HG03045 (cell line): ENCODE measurements at regions not wholly inside any gene's neighbourhood (a gene's known extent, or its start where the extent isn't known, plus 50 kb on each side); places are given as distances from the start of the nearest gene placed in this dataset.
"Not testable (repeated sequence)": the region's sequence is repeated elsewhere in the genome, so short reads cannot be mapped to it uniquely, and the experiment has no call there.

Source experiments
- ATAC-seq: cut with Tn5 transposase; IDR thresholded peaks from one replicate; pipeline ENCODE4 v1.9.1; 2021; ENCODE audit warnings: mild to moderate bottlenecking, moderate library complexity; ENCODE audit not compliant: unreplicated experiment

GRCh38 chr7:49644396-49645166 lies 128.9 kb upstream of the VWC2 start:
- ATAC-seq: no peak

- ATAC-seq: no peak
These were observed 128.1 kb upstream of the VWC2 start for GRCh38 chr7:49645296-49645695.

- no peak for ATAC-seq
These were observed 113.2 kb upstream of the VWC2 start for GRCh38 chr7:49660170-49660783.

- ATAC-seq: no peak
These were observed 112.5 kb upstream of the VWC2 start for GRCh38 chr7:49660976-49661375.

DNA sequence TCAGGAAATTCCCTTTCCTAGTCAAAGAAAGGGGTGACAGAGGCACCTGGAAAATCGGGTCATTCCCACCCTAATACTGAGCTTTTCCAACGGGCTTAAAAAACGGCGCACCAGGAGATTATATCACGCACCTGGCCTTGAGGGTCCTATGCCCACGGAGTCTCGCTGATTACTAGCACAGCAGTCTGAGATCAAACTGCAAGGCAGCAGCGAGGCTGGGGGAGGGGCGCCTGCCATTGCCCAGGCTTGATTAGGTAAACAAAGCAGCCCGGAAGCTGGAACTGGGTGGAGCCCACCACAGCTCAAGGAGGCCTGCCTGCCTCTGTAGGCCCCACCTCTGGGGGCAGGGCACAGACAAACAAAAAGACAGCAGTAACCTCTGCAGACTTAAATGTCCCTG lies 107.5 kb upstream of the VWC2 start:
- ATAC-seq: not testable (repeated sequence)

- no peak for ATAC-seq
These were observed 106.7 kb upstream of the VWC2 start for GRCh38 chr7:49666764-49667163.

- ATAC-seq: no peak
These were observed 104.2 kb upstream of the VWC2 start for GRCh38 chr7:49669285-49669684.

DNA sequence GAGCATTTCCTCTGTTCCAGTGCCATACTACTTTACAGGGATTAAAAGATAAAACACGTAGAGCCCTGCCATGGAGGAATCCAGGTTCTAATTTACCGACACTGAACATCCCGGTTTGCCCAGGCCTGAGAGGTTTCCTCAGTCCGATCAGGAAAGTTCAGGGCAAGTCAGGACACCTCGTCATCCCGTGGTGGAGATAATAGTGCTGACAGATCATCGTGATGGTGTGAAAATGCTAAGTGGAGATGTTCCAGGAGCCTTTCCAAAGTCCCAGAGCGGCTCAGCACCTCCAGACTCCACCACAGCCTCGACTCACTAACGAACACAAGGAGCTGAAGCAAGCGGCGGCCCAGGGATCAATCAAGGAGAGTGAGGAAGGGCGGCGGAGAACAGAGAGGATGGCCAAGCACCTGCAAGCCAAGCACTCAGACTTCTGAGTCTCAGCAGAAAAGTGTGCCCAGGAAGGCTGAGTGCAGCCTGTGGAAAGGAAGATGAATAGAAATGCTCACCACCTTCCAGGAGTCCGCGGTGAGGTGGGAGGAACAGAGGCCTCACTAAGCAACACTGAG lies 103.7 kb upstream of the VWC2 start:
- no peak for ATAC-seq

DNA sequence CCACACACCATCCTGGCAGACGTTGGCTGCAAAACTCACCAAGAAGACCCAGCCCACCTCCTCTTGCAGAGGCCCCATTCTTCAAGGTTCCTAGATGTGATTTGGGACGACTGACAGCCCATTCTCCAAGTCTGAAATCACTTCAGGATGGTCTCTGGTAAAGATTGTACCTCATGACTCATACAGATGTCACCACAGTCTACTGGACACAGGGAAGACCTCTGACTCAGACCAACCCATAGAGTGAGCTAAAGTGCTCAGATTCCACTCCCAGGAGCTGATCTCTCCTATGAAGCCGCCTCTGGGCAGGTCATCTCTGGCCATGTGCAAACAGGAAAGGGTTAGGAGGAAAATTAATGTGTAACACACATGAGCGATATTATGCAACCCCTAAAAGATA lies 102.4 kb upstream of the VWC2 start:
- no peak for ATAC-seq

GRCh38 chr7:49692516-49692915 lies 80.9 kb upstream of the VWC2 start:
- ATAC-seq: no peak

GRCh38 chr7:49695971-49696370 lies 77.5 kb upstream of the VWC2 start:
- no peak for ATAC-seq

DNA sequence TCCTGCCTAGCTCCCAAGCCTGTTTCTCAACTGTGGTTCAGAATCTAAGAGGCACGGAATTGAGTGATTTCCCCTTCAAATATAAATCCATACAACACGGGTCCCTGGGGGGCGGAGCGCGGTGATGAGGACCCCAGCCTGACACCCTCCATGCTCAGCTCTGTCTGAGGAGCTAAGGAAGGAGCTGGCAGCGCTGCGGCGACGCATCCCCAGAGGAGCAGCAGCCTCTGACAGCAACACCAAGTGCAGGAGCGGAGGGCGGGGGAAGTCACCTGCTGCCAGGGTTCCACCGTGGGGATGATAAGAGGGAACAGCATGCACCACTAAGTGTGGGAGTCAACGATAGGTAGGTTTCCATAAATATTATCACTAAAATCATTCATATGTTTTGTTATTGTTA lies 72.6 kb upstream of the VWC2 start:
- no peak for ATAC-seq

- no peak for ATAC-seq
These were observed 71.3 kb upstream of the VWC2 start for GRCh38 chr7:49702099-49702498.

- no peak for ATAC-seq
These were observed 70.1 kb upstream of the VWC2 start for GRCh38 chr7:49703337-49703736.

GRCh38 chr7:49703881-49704280 lies 69.6 kb upstream of the VWC2 start:
- no peak for ATAC-seq

DNA sequence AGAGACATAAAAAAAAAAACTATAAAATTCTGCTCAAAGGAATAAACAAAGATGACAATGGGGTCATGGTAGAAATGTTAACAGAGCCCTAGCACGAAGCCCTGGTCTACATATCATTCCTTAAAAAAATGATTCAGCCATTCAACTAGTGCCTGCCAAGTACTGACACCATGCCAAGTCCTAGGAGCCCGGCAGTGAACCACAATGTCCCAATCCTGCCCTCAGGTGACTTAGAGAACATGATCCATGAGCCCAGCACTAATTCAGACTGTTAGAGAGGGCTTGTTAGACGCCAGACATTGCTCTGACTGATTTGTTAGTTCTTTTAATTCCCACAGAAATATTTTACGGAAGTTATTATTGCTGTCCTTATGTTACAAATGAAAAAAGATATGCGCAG lies 67.3 kb upstream of the VWC2 start:
- ATAC-seq: no peak

GRCh38 chr7:49707891-49708290 lies 65.5 kb upstream of the VWC2 start:
- no peak for ATAC-seq

DNA sequence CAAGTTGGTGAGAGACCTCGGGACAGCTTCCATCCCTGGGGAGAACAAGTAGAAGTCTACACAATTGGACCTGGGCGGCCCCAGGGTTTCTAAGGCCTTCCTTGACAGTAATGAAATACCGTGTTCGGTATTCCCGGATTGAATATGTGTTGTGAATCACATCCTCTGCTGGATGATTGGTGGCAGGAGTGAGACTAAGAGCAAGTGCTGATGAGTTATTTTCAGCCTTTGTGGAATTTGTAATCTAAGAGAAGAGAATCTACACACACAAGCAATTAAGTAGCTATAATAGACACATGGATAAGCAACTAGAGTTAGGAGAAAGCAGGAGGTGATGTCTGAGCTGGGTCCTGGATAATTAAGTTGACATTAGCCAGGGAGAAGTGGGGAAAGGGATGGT lies 64.8 kb upstream of the VWC2 start:
- ATAC-seq: no peak

DNA sequence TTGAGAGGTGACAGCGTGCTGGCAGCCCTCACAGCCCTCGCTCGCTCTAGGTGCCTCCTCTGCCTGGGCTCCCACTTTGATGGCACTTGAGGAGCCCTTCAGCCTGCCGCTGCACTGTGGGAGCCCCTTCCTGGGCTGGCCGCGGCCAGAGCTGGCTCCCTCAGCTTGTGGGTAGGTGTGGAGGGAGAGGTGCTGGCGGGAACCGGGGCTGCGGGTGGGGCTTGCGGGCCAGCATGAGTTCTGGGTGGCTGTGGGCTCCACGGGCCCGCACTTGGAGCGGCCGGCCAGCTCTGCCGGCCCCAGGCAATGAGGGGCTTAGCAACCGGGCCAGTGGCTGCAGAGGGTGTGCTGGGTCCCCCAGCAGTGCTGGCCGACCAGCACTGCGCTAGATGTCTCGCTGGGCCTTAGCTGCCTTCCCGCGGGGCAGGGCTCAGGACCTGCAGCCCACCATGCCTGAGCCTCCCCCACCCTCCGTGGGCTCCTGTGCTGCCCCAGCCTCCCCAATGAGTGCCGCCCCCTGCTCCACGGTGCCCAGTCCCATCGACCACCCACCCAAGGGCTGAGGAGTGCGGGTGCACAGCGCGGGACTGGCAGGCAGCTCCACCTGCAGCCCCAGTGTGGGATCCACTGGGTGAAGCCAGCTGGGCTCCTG lies 62.2 kb upstream of the VWC2 start:
- ATAC-seq: not testable (repeated sequence)

DNA sequence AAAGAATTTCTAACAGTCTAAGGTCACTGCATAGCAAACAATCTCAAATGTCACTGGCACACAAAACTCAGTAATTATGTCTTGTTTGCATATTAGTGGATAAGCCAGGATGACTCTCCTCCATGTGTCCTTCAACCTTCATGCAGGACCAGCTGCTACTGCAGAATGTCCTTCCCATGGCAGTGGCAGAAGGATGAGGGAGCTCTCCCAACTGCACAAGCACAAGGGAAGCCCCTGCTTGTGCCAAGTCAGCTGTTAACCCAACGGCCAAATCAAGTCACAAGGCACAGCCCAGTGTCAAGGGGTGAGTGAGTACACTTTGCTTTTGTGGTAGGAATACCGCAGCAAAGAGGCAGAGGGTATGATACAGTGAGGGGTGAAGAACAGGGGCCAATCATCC lies 59.3 kb upstream of the VWC2 start:
- no peak for ATAC-seq

GRCh38 chr7:49715486-49715885 lies 58.0 kb upstream of the VWC2 start:
- ATAC-seq: no peak

- ATAC-seq: no peak
These were observed 55.9 kb upstream of the VWC2 start for GRCh38 chr7:49717547-49717946.
